Caco-2 (cell line): ENCODE measurements at regions not wholly inside any gene's neighbourhood (a gene's known extent, or its start where the extent isn't known, plus 50 kb on each side); places are given as distances from the start of the nearest gene placed in this dataset.

Experiments
- BruUV-seq: library from RNA; stranded (reverse); fragments of 400-500 nt; replicated peaks from 2 replicates; lab custom pipeline; 2021; lab: Mats Ljungman, UMichigan
- CTCF ChIA-PET: fragments of 300-600 bp; sonication (Branson Sonifier 250); formaldehyde crosslinking; loops from one replicate; lab custom pipeline; 2022; ENCODE audit warnings: antibody characterized with exemption; lab: Charles Lee
- POLR2A ChIA-PET: fragments of 300-600 bp; sonication (Branson Sonifier 250); formaldehyde crosslinking; loops from one replicate; lab custom pipeline; 2022; ENCODE audit warnings: antibody characterized with exemption; lab: Charles Lee
- DNase-seq, 2 experiments: peaks; one replicate each; pipeline versions ENCODE4 v3.0.0 to v3.0.0-alpha.2; 2020 to 2022
- H3K27me3 ChIP-seq: replicated peaks from 2 replicates; pipeline ENCODE4 v1.6.0; 2011; ENCODE audit warnings: low read length; ENCODE audit not compliant: control insufficient read depth, insufficient read depth
- H3K36me3 ChIP-seq: 2 replicates; pipeline ENCODE4 v1.5.1; 2011; ENCODE audit warnings: low read length; ENCODE audit not compliant: control insufficient read depth, insufficient read depth
- H3K4me1 ChIP-seq: fragments of 250-450 bp; sonication (Bioruptor Pico); 2 replicates; pipeline ENCODE4 v1.5.1; 2020; ENCODE audit warnings: mild to moderate bottlenecking
- H3K4me3 ChIP-seq: 2 replicates; pipeline ENCODE4 v1.5.1; 2011; ENCODE audit warnings: low read depth, mild to moderate bottlenecking, control low read depth, low read length
- H3K9me3 ChIP-seq: fragments of 250-450 bp; sonication (Bioruptor Pico); 2 replicates; pipeline ENCODE4 v1.5.1; 2020; ENCODE audit warnings: mild to moderate bottlenecking, moderate library complexity
- H3K27ac Mint-ChIP-seq: one replicate; pipeline ENCODE4 v1.8.0; 2022; ENCODE audit warnings: mixed read lengths; ENCODE audit not compliant: unreplicated experiment
- H3K27me3 Mint-ChIP-seq: one replicate; pipeline ENCODE4 v1.8.0; 2022; ENCODE audit warnings: mixed read lengths; ENCODE audit not compliant: insufficient read depth, unreplicated experiment
- H3K36me3 Mint-ChIP-seq: one replicate; pipeline ENCODE4 v1.8.0; 2022; ENCODE audit warnings: mild to moderate bottlenecking, mixed read lengths; ENCODE audit not compliant: insufficient read depth, unreplicated experiment
- H3K4me1 Mint-ChIP-seq: one replicate; pipeline ENCODE4 v1.8.0; 2022; ENCODE audit warnings: low read depth, mixed read lengths; ENCODE audit not compliant: unreplicated experiment
- H3K4me3 Mint-ChIP-seq: one replicate; pipeline ENCODE4 v1.8.0; 2022; ENCODE audit warnings: mild to moderate bottlenecking, moderate library complexity, mixed read lengths; ENCODE audit not compliant: unreplicated experiment
- H3K9me3 Mint-ChIP-seq: one replicate; pipeline ENCODE4 v1.8.0; 2022; ENCODE audit warnings: mixed read lengths; ENCODE audit not compliant: unreplicated experiment
- intact Hi-C: fragments of 100-400 bp; cut with micrococcal nuclease; formaldehyde crosslinking; loops from one replicate; pipeline ENCODE4 v1.10.0; 2022; ENCODE audit not compliant: unreplicated experiment
- TF ChIP-seq, protein P1 (sequence below), 2 experiments: fragments of 200-600 bp in 1 of 2; IDR thresholded peaks; 1 replicate in 1 of 2; 2 replicates in 1 of 2; pipeline versions ENCODE4 v1.5.1 to v1.8.0; 2011 to 2022; ENCODE audit warnings: antibody characterized with exemption in 1 of 2, control low read depth in 1 of 2, inconsistent platforms in 1 of 2, low read depth in 1 of 2, low read length in 1 of 2, mild to moderate bottlenecking in 1 of 2, moderate library complexity in 1 of 2; ENCODE audit not compliant: insufficient read depth in 1 of 2, severe bottlenecking in 1 of 2, unreplicated experiment in 1 of 2

DNA sequence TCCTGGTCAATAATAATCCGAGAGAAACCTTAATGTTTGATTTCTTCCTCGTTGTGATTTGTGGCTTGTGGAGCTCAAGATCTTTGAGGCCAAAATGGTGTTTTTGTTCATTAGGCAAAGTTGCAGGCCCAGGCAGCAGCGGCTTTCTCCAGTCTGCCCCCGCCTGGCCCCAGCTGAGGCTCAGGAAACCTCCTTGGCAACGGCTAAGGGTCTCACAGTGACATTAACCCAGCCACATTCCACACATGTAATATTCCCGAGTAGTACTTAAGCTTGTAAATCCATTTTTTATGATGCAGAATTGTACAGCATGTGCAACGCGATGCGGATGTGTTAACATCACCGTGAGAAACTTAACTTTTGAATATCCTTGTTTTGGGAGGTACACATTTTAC is 200.1 kb downstream of the BCL11A start:
- Histone ChIP-seq H3K4me1 (no peaks in the 10 kb centered on the region), H3K9me3 (no peaks in the 10 kb centered on the region), H3K27me3 (no peaks in the 10 kb centered on the region), H3K4me3 (no peak overlapping the region), H3K36me3 (no peaks in the 10 kb centered on the region)
- intact Hi-C loops = no loop called here
- Mint-ChIP-seq H3K9me3 (no peaks in the 10 kb centered on the region), H3K27ac (no peak overlapping the region), H3K36me3 (no peaks in the 10 kb centered on the region), H3K4me1 (peaks cover 7% of the 10 kb centered on the region), H3K4me3 (no peak overlapping the region), H3K27me3 (no peaks in the 10 kb centered on the region)
- ChIA-PET CTCF (no interaction called here), POLR2A (no interaction called here)
- BruUV-seq = no TSS peak
- TF ChIP-seq, protein P1, sequence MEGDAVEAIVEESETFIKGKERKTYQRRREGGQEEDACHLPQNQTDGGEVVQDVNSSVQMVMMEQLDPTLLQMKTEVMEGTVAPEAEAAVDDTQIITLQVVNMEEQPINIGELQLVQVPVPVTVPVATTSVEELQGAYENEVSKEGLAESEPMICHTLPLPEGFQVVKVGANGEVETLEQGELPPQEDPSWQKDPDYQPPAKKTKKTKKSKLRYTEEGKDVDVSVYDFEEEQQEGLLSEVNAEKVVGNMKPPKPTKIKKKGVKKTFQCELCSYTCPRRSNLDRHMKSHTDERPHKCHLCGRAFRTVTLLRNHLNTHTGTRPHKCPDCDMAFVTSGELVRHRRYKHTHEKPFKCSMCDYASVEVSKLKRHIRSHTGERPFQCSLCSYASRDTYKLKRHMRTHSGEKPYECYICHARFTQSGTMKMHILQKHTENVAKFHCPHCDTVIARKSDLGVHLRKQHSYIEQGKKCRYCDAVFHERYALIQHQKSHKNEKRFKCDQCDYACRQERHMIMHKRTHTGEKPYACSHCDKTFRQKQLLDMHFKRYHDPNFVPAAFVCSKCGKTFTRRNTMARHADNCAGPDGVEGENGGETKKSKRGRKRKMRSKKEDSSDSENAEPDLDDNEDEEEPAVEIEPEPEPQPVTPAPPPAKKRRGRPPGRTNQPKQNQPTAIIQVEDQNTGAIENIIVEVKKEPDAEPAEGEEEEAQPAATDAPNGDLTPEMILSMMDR (IDR thresholded peaks at IDR 0.05; ENCODE audit: insufficient read depth in 1 of 2, low read depth in 1 of 2, low read length in 1 of 2, severe bottlenecking in 1 of 2, unreplicated experiment in 1 of 2) = no peak
- no peak for DNase-seq

DNA sequence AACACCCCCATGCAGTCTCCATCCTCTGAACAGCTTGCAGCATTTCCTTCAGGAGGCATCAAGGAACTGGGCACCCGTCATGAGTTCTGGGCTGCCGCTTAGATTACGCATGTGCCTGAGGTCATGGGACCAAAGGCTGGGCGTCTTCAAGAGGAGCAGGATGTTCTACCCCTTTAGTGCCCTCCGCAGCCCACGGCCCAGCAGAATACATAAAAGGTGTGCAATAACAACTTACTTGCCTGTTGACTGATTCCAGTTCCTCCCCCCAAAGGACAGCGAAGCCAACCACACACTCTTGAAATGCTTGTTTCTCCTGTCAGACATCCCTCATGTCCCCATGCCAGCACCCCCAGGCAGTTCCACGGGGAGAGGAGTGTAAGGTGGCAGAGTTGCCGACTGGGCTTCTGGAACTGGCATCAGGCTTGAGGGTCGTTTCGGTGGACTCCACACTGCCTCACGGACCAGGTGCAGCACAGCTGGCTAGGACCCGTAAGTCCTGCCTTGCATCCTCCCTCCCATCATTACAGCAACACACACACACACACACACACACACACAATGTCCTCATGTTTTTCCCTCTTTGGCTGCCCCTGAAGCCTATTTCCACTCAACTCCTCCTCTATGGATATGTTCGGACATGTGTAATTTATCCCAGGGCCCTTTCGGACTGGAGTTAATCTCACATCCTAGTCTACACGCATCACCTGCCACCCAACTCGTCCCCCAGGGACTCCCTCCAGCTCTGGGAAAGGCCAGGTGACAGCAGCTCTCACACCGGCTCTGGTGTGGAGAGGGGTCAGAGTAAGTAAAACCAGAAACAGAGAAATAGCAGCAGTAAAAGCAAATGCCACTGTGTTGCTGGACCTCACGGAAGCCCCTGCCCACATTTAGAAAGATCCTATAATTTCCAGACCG is 200.7 kb downstream of the BCL11A start:
- no TSS peak for BruUV-seq
- Mint-ChIP-seq H3K27me3 (no peaks in the 10 kb centered on the region), H3K9me3 (no peaks in the 10 kb centered on the region), H3K4me1 (peaks cover 7% of the 10 kb centered on the region), H3K4me3 (no peak overlapping the region), H3K27ac (no peak overlapping the region), H3K36me3 (no peaks in the 10 kb centered on the region)
- Histone ChIP-seq H3K4me3 (no peak overlapping the region), H3K27me3 (no peaks in the 10 kb centered on the region), H3K36me3 (no peaks in the 10 kb centered on the region), H3K9me3 (no peaks in the 10 kb centered on the region), H3K4me1 (no peaks in the 10 kb centered on the region)
- ChIA-PET CTCF (interaction anchor here (0.6 kb wide), 1 partner anchor 197 kb away, joined by 3 read pairs; no protein-coding TSS in a partner anchor), POLR2A (no interaction called here)
- no peak for DNase-seq
- intact Hi-C loops = no loop called here
- TF ChIP-seq, protein P1 (IDR thresholded peaks at IDR 0.05; ENCODE audit: insufficient read depth in 1 of 2, low read depth in 1 of 2, low read length in 1 of 2, severe bottlenecking in 1 of 2, unreplicated experiment in 1 of 2) = no peak

DNA sequence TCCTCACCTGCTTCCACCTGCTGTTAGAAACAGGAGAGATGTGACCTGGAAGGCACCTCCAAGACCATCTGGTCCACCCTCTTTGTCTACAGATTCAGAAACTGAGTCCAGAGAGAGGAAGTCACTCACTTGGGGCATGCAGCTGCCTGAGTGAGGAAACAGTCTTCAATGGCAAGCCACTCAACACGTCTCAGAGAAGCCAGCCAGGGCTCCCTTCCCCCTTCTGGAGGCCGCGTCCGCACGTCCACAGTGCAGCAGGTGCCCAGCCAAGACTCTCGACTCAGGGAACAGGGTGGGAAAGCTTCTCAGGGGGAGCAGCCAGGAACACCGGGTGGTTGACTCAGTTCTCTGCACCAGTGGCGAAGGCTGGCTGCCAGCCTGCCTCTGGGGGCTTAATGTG is 201.7 kb downstream of the BCL11A start:
- no peaks in the 10 kb centered on the region for H3K27me3 Mint-ChIP-seq
- H3K36me3 Mint-ChIP-seq = no peaks in the 10 kb centered on the region
- no TSS peak for BruUV-seq
- H3K4me3 Mint-ChIP-seq = no peak overlapping the region
- TF ChIP-seq, protein P1 (IDR thresholded peaks at IDR 0.05; ENCODE audit: insufficient read depth in 1 of 2, low read depth in 1 of 2, low read length in 1 of 2, severe bottlenecking in 1 of 2, unreplicated experiment in 1 of 2) = no peak
- H3K4me1 ChIP-seq = no peaks in the 10 kb centered on the region
- DNase-seq = no peak
- no peaks in the 10 kb centered on the region for H3K9me3 ChIP-seq
- intact Hi-C loops = no loop called here
- CTCF ChIA-PET = interaction anchor here (0.6 kb wide), 1 partner anchor 198 kb away, joined by 3 read pairs; no protein-coding TSS in a partner anchor
- no peak overlapping the region for H3K4me3 ChIP-seq
- no peaks in the 10 kb centered on the region for H3K36me3 ChIP-seq
- H3K27ac Mint-ChIP-seq = no peak overlapping the region
- no peaks in the 10 kb centered on the region for H3K27me3 ChIP-seq
- POLR2A ChIA-PET = no interaction called here
- peaks cover 7% of the 10 kb centered on the region for H3K4me1 Mint-ChIP-seq
- no peaks in the 10 kb centered on the region for H3K9me3 Mint-ChIP-seq
